ENCODE measurements at regions not wholly inside any gene's neighbourhood (a gene's known extent, or its start where the extent isn't known, plus 50 kb on each side); places are given as distances from the start of the nearest gene placed in this dataset.

GRCh38 chr17:14407541-14407940 lies 106.7 kb downstream of the HS3ST3B1 start:
- TF ChIP-seq POLR2A (IDR thresholded peaks at IDR 0.05), result no peak
- TF ChIP-seq, protein P1, sequence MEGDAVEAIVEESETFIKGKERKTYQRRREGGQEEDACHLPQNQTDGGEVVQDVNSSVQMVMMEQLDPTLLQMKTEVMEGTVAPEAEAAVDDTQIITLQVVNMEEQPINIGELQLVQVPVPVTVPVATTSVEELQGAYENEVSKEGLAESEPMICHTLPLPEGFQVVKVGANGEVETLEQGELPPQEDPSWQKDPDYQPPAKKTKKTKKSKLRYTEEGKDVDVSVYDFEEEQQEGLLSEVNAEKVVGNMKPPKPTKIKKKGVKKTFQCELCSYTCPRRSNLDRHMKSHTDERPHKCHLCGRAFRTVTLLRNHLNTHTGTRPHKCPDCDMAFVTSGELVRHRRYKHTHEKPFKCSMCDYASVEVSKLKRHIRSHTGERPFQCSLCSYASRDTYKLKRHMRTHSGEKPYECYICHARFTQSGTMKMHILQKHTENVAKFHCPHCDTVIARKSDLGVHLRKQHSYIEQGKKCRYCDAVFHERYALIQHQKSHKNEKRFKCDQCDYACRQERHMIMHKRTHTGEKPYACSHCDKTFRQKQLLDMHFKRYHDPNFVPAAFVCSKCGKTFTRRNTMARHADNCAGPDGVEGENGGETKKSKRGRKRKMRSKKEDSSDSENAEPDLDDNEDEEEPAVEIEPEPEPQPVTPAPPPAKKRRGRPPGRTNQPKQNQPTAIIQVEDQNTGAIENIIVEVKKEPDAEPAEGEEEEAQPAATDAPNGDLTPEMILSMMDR (IDR thresholded peaks at IDR 0.05 in 4 of 5, conservative IDR thresholded peaks at IDR 0.05 in 1 of 5), result no peak

Data from gastrocnemius medialis (tissue), 4 donors.